ENCODE measurements at regions not wholly inside any gene's neighbourhood (a gene's known extent, or its start where the extent isn't known, plus 50 kb on each side); places are given as distances from the start of the nearest gene placed in this dataset.
"Not testable (repeated sequence)": the region's sequence is repeated elsewhere in the genome, so short reads cannot be mapped to it uniquely, and the experiment has no call there.

DNA sequence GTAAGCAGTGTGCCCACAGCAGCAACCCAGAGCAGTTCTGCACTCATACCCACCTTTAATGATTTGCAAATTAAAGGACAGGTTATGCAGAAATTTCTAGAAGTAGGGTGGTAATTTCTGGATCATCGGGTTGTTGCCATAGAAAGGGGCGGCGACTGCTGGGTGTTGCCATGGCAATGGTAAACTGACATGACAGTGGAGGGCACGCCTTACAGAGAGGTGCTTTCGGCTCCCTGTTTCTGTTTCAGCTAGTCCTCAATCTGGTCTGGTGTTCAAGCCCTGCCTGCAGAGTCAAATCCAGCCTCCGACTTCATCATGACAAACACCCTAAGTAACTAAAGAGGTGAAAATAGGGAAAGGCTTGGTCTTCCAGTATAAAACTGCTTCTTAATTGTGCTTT is 667.7 kb downstream of the SOCS6 start:
- DNase-seq: no peak

DNA sequence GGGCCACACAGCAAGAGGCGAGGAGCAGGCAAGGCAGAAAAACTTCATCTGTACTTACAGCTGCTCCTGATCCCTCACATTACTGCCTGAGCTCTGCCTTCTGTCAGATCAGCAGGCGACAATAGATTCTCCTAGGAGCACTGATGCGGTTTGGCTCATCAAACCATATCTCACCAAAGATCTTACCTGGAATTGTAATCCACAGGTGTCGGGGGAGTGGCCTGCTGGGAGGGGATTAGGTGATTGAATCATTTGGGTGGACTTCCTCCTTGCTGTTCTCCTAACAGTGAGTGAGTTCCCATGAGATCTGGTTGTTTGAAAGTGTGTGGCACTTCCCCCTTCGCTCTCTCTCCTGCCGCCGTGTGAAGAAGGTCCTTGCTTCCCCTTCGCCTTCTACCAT is 647.3 kb downstream of the SOCS6 start:
- no peak for DNase-seq

DNA sequence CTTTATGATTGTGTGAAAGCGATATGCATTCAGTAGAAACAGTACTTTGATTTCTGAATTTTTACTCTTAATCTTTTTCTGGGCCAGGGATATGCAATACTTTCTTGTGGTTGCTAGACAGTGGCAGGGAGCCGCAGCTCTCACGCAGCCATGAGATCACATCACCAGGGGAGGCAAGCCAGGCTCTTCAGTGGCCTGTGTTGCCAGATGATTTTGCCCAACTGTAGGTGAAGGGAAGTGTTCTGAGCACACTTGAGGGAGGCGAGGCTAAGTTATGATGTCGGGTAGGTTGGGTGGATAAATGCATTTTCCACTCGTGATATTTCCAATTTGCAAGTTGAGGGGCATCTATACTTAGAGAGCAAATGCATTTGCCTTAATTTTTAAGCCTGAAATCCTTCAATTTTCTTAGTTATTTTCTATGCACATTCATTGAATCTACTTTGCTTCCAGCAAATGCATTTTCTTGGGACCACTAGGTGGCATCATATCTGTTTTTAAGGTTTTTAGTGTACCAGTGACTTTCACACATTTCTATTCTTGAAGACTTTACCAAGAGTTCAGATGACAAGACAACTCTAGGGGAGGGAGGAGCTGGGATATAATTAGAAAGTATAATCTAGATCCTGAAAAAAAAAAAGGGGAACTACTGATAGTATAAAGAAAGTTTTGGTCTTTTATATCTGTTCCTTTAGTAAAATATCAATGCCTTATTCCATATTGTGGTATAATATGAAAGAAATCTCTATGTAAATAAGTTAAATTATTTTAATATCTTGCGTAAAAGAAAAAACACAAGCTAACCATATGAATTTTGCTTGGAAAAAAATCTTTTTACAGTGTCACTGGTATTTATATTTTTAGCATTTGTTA is 643.3 kb downstream of the SOCS6 start:
- peak; percentile 21 for DNase-seq

DNA sequence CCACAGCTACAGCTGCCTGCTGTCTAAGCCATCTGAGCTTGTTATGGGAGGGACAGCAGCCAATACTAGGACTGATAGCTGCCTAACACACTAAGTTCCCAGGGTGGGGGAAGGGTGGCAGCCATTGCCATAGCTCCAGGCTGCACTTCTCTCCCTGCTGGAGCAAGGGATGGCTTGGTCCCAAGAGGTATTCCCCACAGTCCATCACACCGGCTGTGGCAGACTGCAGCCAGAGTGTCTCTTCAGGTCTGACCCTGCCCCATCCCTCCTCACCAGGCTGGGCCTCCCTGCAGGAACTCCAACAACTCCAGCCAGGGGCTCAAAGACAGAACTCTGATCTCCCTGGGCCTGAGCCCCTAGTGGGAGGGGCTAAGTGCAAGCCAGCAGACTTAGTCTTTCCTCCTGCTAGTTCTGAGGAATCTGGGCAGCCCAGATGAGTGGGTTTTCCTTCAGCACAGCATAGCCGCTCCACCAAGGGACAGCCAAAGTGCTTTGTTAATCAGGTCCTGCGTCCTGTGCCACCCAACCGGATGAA is 632.1 kb downstream of the SOCS6 start:
- DNase-seq: no peak

GRCh38 chr18:70907673-70908072 is 618.8 kb downstream of the SOCS6 start:
- DNase-seq: no peak

DNA sequence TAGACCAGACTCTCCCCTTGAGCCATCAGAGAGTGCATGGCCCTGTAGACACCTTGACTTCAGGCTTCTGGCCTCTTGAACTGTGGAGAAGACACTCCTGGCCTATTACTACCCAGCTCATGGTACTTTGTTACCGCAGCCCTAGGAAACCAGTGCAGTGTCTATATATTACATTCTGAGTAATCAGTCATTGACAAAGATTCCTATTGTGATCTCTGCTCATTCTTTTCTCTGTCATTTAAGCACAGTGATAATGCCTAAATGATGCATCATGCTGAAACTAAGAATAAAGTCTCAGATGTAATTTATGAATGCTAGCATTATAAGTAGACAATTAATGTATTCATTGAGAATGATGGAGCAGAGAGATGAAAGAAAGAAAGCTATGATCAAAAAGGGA is 603.5 kb downstream of the SOCS6 start:
- no peak for DNase-seq

- no peak for DNase-seq
Observed at GRCh38 chr18:70870292-70870691, 581.4 kb downstream of the SOCS6 start.

DNA sequence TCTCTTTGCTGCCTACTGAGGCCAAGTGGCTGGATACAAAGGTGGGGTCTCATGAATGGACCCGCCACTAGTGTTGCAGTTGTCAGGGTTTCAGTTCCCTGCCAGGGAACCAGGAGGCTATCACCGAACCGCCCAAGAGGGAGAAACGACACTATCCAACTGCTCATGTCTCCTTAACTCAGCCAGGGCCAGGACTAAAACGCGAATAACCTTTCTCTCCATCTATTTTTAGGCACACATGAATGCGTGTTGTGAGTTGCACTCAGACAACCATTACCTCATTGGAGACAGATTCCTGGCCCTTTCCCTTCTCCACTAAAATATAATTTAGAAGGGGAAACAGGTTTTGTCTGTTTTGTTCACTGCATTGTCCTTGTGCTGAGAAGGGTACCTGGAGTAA is 559.5 kb downstream of the SOCS6 start:
- no peak for DNase-seq

- DNase-seq: no peak
Observed at GRCh38 chr18:70840649-70841048, 551.8 kb downstream of the SOCS6 start.

- DNase-seq: no peak
Observed at GRCh38 chr18:70827632-70828031, 538.8 kb downstream of the SOCS6 start.

- DNase-seq: no peak
Observed at GRCh38 chr18:70826571-70826970, 537.7 kb downstream of the SOCS6 start.

- DNase-seq: no peak
Observed at GRCh38 chr18:70822691-70823090, 533.8 kb downstream of the SOCS6 start.

GRCh38 chr18:70822117-70822516 is 533.3 kb downstream of the SOCS6 start:
- DNase-seq: no peak

DNA sequence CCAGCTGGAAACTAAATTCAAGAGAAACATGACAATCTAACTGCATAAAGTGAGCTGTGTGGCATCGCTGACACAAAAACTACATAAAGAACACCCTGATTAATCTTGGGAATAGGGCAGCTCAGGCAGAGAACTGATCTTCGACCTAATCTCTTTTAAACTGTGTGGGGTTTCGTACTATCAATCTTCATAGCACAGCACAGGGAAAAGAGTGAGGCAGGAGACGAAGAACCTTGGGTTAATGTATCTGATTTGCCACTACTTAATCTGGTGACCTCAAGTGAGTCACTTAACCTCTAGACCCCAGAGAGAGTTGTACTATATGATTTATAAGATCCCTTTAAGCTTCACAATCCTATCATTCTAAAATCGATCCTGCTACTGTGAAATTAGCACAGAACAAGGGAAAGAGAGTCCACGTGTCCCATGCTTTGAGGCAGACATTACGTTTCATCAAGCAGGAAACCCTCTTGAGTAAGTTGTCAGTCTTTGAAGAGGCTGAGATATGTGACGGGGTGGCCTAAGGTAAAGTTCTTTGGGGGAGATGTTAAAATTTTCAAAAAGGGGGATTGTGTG is 519.7 kb downstream of the SOCS6 start:
- no peak for DNase-seq

GRCh38 chr18:70781860-70782453 is 493.1 kb downstream of the SOCS6 start:
- peak; percentile 53 for DNase-seq

DNA sequence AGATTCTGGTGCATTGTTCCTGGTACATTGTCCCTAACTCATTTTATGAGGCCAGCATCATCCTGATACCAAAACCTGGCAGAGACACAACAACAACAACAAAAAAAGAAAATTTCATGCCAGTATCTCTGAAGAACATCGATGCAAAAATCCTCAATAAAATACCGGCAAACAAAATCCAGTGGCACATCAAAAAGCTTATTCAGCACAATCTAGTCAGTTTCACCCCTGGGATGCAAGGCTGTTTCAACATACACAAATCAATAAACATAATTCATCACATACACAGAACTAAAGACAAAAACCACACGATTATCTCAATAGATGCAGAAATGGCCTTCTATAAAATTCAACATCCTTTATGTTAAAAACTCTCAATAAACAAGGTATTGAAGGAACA is 477.4 kb downstream of the SOCS6 start:
- DNase-seq: not testable (repeated sequence)

GRCh38 chr18:70762812-70763211 is 474.0 kb downstream of the SOCS6 start:
- DNase-seq: no peak

GRCh38 chr18:70758780-70759179 is 469.9 kb downstream of the SOCS6 start:
- no peak for DNase-seq

DNA sequence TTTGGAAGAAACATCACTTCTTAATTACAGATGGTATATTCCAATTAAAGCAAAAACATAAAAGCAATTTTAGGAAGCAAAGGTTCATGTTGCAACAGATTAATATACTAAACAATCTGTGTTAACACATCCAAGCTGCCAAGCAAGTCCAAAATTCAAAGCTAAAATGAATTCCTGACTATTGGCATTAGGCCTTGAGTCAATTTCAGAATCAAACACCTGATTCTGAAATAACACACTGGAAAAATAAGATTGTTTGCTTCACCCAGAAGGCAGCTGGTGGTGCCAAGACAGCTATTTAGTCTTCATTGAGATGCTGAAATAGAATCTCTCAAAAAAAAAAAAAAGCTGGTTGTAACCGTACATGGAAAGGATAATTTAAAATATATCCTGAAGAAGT is 465.6 kb downstream of the SOCS6 start:
- DNase-seq: no peak

DNA sequence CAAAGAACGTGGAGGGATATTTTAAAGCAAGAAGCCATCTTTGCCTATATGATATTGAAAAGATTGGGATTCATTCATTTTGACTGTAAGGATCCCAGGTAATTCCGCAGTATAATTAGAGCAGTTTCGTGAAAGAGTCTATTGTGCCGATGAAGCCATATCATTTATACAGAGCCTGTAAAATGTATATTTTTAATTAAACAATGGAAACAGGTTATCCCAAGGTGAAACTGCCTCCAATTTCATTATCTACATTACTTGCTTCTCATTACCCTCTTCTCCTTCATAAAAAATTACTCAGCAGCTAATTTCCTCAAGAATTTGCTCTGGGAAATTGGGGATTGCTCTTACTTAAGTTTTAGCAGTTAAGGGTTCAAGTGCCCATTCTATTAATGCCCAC is 444.1 kb downstream of the SOCS6 start:
- DNase-seq: no peak

DNA sequence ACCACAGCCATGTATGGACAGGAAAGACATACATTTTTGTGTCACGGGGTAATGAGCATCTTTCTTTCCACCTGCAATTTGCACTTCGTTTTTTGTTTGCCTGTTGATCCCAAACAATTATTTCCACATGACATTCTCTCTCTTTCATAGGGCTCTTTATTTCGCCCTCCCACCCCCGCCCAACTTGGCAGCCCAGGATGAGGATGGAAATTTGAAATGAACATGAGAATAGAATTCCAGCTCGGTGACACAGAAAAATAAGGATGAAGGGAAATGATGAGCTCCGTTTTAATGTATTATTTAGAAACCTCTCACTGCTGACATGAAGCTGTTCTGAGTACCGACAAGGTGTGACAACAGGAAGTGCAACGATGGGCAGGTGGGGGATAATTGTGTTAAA is 443.3 kb downstream of the SOCS6 start:
- DNase-seq: no peak

- no peak for DNase-seq
Observed at GRCh38 chr18:70720607-70721006, 431.8 kb downstream of the SOCS6 start.

DNA sequence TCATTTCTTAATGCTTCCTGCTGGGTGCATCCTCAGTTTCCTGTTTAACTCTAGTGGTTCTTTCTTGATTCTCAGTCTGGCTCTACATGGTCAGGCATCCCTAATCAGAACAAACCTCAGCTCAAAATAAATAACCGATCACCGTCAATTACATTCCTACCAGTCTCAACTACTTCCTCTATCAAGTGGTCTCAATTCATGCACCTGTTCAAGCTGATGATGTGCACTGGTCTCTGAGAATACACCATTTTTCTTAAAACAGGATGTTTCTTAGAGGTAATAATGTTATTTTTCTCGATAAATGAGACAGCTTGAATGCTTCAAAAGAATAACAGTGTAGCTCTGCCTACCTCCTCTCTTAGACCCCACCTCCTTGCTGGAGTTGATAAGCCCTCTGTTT is 420.9 kb downstream of the SOCS6 start:
- no peak for DNase-seq

GRCh38 chr18:70709144-70709543 is 420.3 kb downstream of the SOCS6 start:
- no peak for DNase-seq

All from suppressor macrophage treated with lipopolysaccharide for 4 hours (primary cell).